Trophoblast cell (in vitro differentiated cells and primary cell): ENCODE measurements at regions not wholly inside any gene's neighbourhood (a gene's known extent, or its start where the extent isn't known, plus 50 kb on each side); places are given as distances from the start of the nearest gene placed in this dataset.

ENCODE experiments used
- DNase-seq, 2 donors: peaks; one replicate each; pipeline ENCODE4 v3.0.0-alpha.2; 2016
- H2AFZ ChIP-seq: 2 replicates; pipeline ENCODE4 v1.6.1; 2013; ENCODE audit warnings: low read length, moderate library complexity, mild to moderate bottlenecking; ENCODE audit not compliant: insufficient read depth, poor library complexity
- H2AK5ac ChIP-seq: 2 replicates; pipeline ENCODE4 v1.6.1; 2013; ENCODE audit warnings: mild to moderate bottlenecking, low read length
- H2BK120ac ChIP-seq: 2 replicates; pipeline ENCODE4 v1.6.1; 2013; ENCODE audit warnings: low read length, mild to moderate bottlenecking, moderate library complexity; ENCODE audit not compliant: insufficient read depth, poor library complexity
- H2BK12ac ChIP-seq: 2 replicates; pipeline ENCODE4 v1.6.1; 2013; ENCODE audit warnings: mild to moderate bottlenecking, low read length, moderate library complexity
- H2BK5ac ChIP-seq: 2 replicates; pipeline ENCODE4 v1.6.1; 2013; ENCODE audit warnings: low read length, low read depth, moderate library complexity, mild to moderate bottlenecking; ENCODE audit not compliant: poor library complexity
- H3K14ac ChIP-seq: 2 replicates; pipeline ENCODE4 v1.6.1; 2013; ENCODE audit warnings: mild to moderate bottlenecking, low read length
- H3K18ac ChIP-seq: 2 replicates; pipeline ENCODE4 v1.6.1; 2013; ENCODE audit warnings: mild to moderate bottlenecking, low read length
- H3K23ac ChIP-seq: 2 replicates; pipeline ENCODE4 v1.6.1; 2013; ENCODE audit warnings: low read length
- H3K27ac ChIP-seq: 2 replicates; pipeline ENCODE4 v1.5.1; 2013; ENCODE audit warnings: low read depth, mild to moderate bottlenecking, inconsistent platforms, low read length, moderate library complexity
- H3K27me3 ChIP-seq: 2 replicates; pipeline ENCODE4 v1.6.1; 2013; ENCODE audit warnings: inconsistent platforms, mild to moderate bottlenecking, low read length, moderate library complexity; ENCODE audit not compliant: insufficient read depth
- H3K36me3 ChIP-seq, 2 experiments: 1 replicate in 1 of 2; 2 replicates in 1 of 2; pipeline ENCODE4 v1.6.1; 2013; ENCODE audit warnings: low read length in 2 of 2, mild to moderate bottlenecking in 2 of 2, moderate library complexity in 1 of 2; ENCODE audit not compliant: insufficient read depth in 2 of 2, control insufficient read depth in 1 of 2
- H3K4ac ChIP-seq: 2 replicates; pipeline ENCODE4 v1.6.1; 2013; ENCODE audit warnings: low read depth, mild to moderate bottlenecking, low read length, moderate library complexity
- H3K4me1 ChIP-seq, 2 experiments: 1 replicate in 1 of 2; 2 replicates in 1 of 2; pipeline ENCODE4 v1.6.1; 2013; ENCODE audit warnings: low read length in 2 of 2, mild to moderate bottlenecking in 2 of 2, moderate library complexity in 1 of 2; ENCODE audit not compliant: insufficient read depth in 2 of 2, control insufficient read depth in 1 of 2
- H3K4me2 ChIP-seq: 2 replicates; pipeline ENCODE4 v1.6.1; 2013; ENCODE audit warnings: inconsistent platforms, mild to moderate bottlenecking, low read length, moderate library complexity
- H3K4me3 ChIP-seq: 2 replicates; pipeline ENCODE4 v1.5.1; 2013; ENCODE audit warnings: mild to moderate bottlenecking, low read depth, low read length, inconsistent platforms
- H3K79me1 ChIP-seq: one replicate; pipeline ENCODE4 v1.6.1; 2013; ENCODE audit warnings: low read length
- H3K79me2 ChIP-seq: 2 replicates; pipeline ENCODE4 v1.6.1; 2013; ENCODE audit warnings: low read length, mild to moderate bottlenecking; ENCODE audit not compliant: control insufficient read depth, insufficient read depth, poor library complexity
- H3K9ac ChIP-seq: 2 replicates; pipeline ENCODE4 v1.6.1; 2013; ENCODE audit warnings: mild to moderate bottlenecking, low read length
- H3K9me3 ChIP-seq: 2 replicates; pipeline ENCODE4 v1.6.1; 2013; ENCODE audit warnings: low read depth, mild to moderate bottlenecking, control low read depth, inconsistent platforms, low read length; ENCODE audit not compliant: insufficient read depth
- H4K12ac ChIP-seq: 2 replicates; pipeline ENCODE4 v1.6.1; 2013; ENCODE audit warnings: low read depth, mild to moderate bottlenecking, low read length, moderate library complexity
- H4K8ac ChIP-seq: 2 replicates; pipeline ENCODE4 v1.6.1; 2013; ENCODE audit warnings: low read depth, mild to moderate bottlenecking, low read length, moderate library complexity
- H4K91ac ChIP-seq: one replicate; pipeline ENCODE4 v1.6.1; 2013; ENCODE audit warnings: low read depth, mild to moderate bottlenecking, low read length, moderate library complexity
- WGBS: extraction: QIAGEN DNeasy Blood & Tissue Kit; methylation state at CpG from one replicate; pipeline ENCODE4 v1.1.7; 2013; ENCODE audit warnings: missing lambda C conversion rate; ENCODE audit not compliant: insufficient read length, insufficient coverage; ENCODE audit errors: extremely low coverage; 5-methylcytosine and 5-hydroxymethylcytosine counted together

DNA sequence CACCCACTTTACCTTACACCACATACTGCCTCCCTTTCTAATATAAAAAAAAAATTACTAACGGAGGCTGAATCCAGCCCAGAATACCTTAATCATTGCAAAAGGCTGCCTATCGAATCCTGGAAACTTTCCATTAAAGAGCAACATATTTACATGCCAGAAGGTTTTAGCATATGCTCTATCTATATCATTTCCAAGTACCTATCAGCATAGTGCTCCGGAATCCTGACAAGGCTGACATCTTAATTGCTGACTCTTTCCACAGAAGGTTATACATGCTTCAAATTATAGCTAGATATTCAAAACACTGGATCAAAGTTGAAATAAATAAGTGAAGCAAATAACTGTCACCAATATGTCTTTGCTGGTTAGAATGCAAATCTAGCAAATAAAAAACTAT lies 170.9 kb upstream of the CDK1 start:
- Histone ChIP-seq H2AFZ (no peak overlapping the region), H3K27ac (no peak overlapping the region), H3K27me3 (no peaks in the 10 kb centered on the region), H2BK12ac (no peak overlapping the region), H3K79me2 (no peaks in the 10 kb centered on the region), H2BK120ac (no peak overlapping the region), H2AK5ac (no peak overlapping the region), H3K9me3 (no peaks in the 10 kb centered on the region), H4K12ac (no peak overlapping the region), H3K79me1 (no peaks in the 10 kb centered on the region), H3K9ac (no peak overlapping the region), H4K8ac (no peak overlapping the region), H3K4ac (no peak overlapping the region), H3K18ac (no peak overlapping the region), H3K4me2 (no peak overlapping the region), H3K23ac (no peak overlapping the region), H3K4me3 (no peak overlapping the region), H4K91ac (no peak overlapping the region), H3K36me3 (no peaks in the 10 kb centered on the region), H3K4me1 (peaks cover 0 to 2% of the 10 kb centered on the region in 2 experiments), H3K14ac (no peak overlapping the region), H2BK5ac (no peak overlapping the region)
- DNase-seq: peak in 1 of 2 donors; percentile 49
- no CpG with 5 or more reads among the region's 3 CpGs for WGBS

DNA sequence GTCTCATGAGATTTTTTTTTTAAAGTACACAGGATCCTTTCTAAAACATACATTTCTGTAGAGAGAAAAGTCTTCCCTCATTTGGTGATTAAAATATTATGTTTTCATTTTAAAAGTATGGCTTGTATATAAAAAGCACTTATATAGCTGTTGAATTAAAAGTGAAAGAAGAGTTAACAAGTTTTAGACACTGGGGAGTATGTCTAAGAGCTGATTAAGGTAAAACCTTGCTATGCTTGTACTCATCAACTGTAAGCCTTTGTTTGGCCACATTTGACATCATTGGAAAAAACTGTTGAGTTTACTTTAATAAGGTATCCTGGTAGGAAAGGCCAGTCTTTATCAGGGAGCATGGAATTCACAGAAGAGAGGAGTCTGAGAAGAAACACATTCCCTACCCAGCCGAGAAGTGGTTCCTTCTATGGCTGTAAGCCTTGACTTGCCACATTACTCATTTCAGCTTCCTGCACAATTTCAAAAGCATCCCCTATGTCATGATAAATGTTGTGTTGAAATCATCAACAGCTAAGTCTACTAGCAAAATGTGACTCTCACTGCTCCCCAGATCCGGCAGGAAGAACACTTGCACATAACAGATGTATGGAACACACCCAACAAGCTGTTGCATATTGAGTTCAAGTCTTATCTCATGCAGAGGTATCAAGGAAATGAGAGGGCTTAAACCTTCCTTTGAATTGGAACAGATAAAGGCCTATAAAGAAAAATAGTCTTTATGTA lies 171.8 kb upstream of the CDK1 start:
- Histone ChIP-seq H2BK120ac (no peak overlapping the region), H3K4me1 (peaks cover 0 to 2% of the 10 kb centered on the region in 2 experiments), H3K4me2 (no peak overlapping the region), H2AFZ (no peak overlapping the region), H2BK12ac (no peak overlapping the region), H4K8ac (no peak overlapping the region), H4K91ac (no peak overlapping the region), H3K27me3 (no peaks in the 10 kb centered on the region), H3K14ac (no peak overlapping the region), H3K9me3 (no peaks in the 10 kb centered on the region), H3K36me3 (no peaks in the 10 kb centered on the region), H2BK5ac (no peak overlapping the region), H3K79me1 (no peaks in the 10 kb centered on the region), H3K4me3 (no peak overlapping the region), H3K18ac (no peak overlapping the region), H3K4ac (no peak overlapping the region), H3K79me2 (no peaks in the 10 kb centered on the region), H3K9ac (no peak overlapping the region), H3K27ac (no peak overlapping the region), H2AK5ac (no peak overlapping the region), H4K12ac (no peak overlapping the region), H3K23ac (no peak overlapping the region)
- peak; percentile 59 to 85 for DNase-seq
- WGBS: no CpG with 5 or more reads among the region's 2 CpGs

DNA sequence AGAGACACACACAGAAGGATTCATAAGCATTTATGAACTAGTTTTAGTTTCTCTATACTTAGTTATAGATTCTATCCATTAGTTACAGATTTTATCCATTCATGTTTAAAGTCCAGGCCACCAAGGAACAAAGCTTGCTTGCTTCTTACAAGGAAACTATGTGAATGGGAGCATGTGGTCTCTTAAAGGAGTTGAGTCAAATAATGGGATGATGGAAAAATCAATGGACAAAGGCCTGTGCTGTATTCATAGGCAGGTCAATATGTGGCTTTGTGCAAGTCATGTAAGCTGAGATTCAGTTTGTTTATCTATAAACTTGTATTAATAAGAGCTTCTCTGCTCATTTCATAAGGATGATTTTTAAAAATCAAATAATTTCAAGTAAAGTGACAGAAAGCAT lies 172.8 kb upstream of the CDK1 start:
- Histone ChIP-seq H3K79me1 (no peaks in the 10 kb centered on the region), H4K91ac (no peak overlapping the region), H3K23ac (no peak overlapping the region), H2AFZ (no peak overlapping the region), H3K4me2 (no peak overlapping the region), H2BK120ac (no peak overlapping the region), H3K18ac (no peak overlapping the region), H3K4ac (no peak overlapping the region), H3K27me3 (no peaks in the 10 kb centered on the region), H2BK5ac (no peak overlapping the region), H3K4me3 (no peak overlapping the region), H3K79me2 (no peaks in the 10 kb centered on the region), H2AK5ac (no peak overlapping the region), H3K27ac (no peak overlapping the region), H3K9me3 (no peaks in the 10 kb centered on the region), H3K4me1 (no peaks in the 10 kb centered on the region), H2BK12ac (no peak overlapping the region), H4K12ac (no peak overlapping the region), H3K9ac (no peak overlapping the region), H4K8ac (no peak overlapping the region), H3K14ac (no peak overlapping the region), H3K36me3 (no peaks in the 10 kb centered on the region)
- no peak for DNase-seq

DNA sequence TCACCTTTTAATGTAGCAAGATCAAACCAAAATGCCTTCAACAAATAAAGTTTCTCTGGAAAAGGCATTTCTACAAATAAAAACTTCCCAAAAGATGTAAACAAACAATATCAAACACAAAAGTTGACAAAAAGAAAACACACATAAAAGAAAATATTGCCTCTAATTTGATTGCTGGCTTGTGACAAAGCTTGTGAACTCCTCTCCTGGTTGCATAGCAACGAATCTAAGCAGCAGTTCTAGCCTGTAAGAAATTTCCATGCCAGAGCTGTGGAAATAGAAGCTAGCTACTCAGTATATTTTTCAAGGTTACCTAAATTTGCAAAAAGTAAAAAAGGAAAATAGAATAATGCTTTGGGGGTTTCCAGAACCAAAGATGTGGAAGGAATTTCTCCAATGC lies 173.9 kb upstream of the CDK1 start:
- Histone ChIP-seq H3K23ac (no peak overlapping the region), H3K79me2 (no peaks in the 10 kb centered on the region), H2BK12ac (no peak overlapping the region), H3K27ac (no peak overlapping the region), H2AFZ (no peak overlapping the region), H3K4me2 (no peak overlapping the region), H3K4ac (no peak overlapping the region), H4K12ac (no peak overlapping the region), H3K79me1 (no peaks in the 10 kb centered on the region), H3K4me1 (no peaks in the 10 kb centered on the region), H2BK120ac (no peak overlapping the region), H4K8ac (no peak overlapping the region), H3K27me3 (no peaks in the 10 kb centered on the region), H2AK5ac (no peak overlapping the region), H3K36me3 (no peaks in the 10 kb centered on the region), H3K4me3 (no peak overlapping the region), H4K91ac (no peak overlapping the region), H3K14ac (no peak overlapping the region), H3K18ac (no peak overlapping the region), H3K9ac (no peak overlapping the region), H3K9me3 (no peaks in the 10 kb centered on the region), H2BK5ac (no peak overlapping the region)
- WGBS: no CpG with 5 or more reads among the region's 1 CpG
- DNase-seq: no peak
